ENCODE measurements at regions not wholly inside any gene's neighbourhood (a gene's known extent, or its start where the extent isn't known, plus 50 kb on each side); places are given as distances from the start of the nearest gene placed in this dataset.

GRCh38 chr2:89848763-89849368 lies 1157.4 kb downstream of the RPIA start:
- TF ChIP-seq POLR2A (IDR thresholded peaks at IDR 0.05) (no peak), CTCF (IDR thresholded peaks at IDR 0.05 in 8 of 11, conservative IDR thresholded peaks at IDR 0.05 in 3 of 11) (no peak)
